B cell (primary cell): ENCODE measurements at regions not wholly inside any gene's neighbourhood (a gene's known extent, or its start where the extent isn't known, plus 50 kb on each side); places are given as distances from the start of the nearest gene placed in this dataset.

ENCODE experiments used
- EZH2 ChIP-seq: IDR thresholded peaks from 2 replicates; pipeline ENCODE4 v1.6.1; 2012; ENCODE audit warnings: borderline replicate concordance, low read depth, mild to moderate bottlenecking, moderate library complexity, low read length; ENCODE audit not compliant: insufficient read depth, poor library complexity, severe bottlenecking
- TF ChIP-seq, protein P1 (sequence below): fragments of 200-600 bp; IDR thresholded peaks from one replicate; pipeline ENCODE4 v1.8.0; 2022; ENCODE audit warnings: antibody characterized with exemption, mild to moderate bottlenecking

DNA sequence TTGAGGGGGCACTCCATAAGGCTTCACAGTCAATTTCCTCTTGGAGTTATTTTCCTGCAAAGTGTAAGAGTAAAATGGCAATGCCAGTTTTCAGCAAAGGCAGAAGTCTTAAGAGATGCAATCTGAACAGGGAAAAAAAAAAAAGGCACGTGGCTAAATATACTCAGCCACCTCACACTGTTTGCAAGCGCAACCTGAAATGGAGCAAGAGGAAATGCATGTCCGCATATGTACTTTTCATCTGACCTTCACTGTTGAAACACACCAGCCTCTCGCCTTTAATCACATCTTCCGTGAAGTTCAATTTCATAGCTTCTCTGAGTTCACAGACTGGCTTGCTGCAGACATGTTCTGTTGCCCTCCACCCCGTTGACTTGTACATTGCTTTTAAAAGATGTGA lies 101.4 kb downstream of the KATNIP start:
- TF ChIP-seq, protein P1, sequence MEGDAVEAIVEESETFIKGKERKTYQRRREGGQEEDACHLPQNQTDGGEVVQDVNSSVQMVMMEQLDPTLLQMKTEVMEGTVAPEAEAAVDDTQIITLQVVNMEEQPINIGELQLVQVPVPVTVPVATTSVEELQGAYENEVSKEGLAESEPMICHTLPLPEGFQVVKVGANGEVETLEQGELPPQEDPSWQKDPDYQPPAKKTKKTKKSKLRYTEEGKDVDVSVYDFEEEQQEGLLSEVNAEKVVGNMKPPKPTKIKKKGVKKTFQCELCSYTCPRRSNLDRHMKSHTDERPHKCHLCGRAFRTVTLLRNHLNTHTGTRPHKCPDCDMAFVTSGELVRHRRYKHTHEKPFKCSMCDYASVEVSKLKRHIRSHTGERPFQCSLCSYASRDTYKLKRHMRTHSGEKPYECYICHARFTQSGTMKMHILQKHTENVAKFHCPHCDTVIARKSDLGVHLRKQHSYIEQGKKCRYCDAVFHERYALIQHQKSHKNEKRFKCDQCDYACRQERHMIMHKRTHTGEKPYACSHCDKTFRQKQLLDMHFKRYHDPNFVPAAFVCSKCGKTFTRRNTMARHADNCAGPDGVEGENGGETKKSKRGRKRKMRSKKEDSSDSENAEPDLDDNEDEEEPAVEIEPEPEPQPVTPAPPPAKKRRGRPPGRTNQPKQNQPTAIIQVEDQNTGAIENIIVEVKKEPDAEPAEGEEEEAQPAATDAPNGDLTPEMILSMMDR, result no peak
- TF ChIP-seq EZH2, result no peak
